NB4 (cell line): ENCODE measurements at regions not wholly inside any gene's neighbourhood (a gene's known extent, or its start where the extent isn't known, plus 50 kb on each side); places are given as distances from the start of the nearest gene placed in this dataset.
"Not testable (repeated sequence)": the region's sequence is repeated elsewhere in the genome, so short reads cannot be mapped to it uniquely, and the experiment has no call there.

Experiments
- DNase-seq: peaks from one replicate; pipeline ENCODE4 v3.0.0; 2010; ENCODE audit warnings: low read depth
- H3K4me3 ChIP-seq: one replicate; pipeline ENCODE4 v1.5.1; 2011; ENCODE audit warnings: mild to moderate bottlenecking, low read depth, low read length, moderate library complexity
- CTCF ChIP-seq: IDR thresholded peaks from one replicate; pipeline ENCODE4 v1.5.1; 2012; ENCODE audit warnings: low read depth, low read length
- MYC ChIP-seq: IDR thresholded peaks from 2 replicates; pipeline ENCODE4 v1.6.1; 2011; ENCODE audit warnings: low read depth, low read length
- POLR2A ChIP-seq: IDR thresholded peaks from 2 replicates; pipeline ENCODE4 v1.6.1; 2011; ENCODE audit warnings: mild to moderate bottlenecking; ENCODE audit not compliant: insufficient read length; ENCODE audit errors: extremely low read depth
- TF ChIP-seq, protein P1 (sequence below): IDR thresholded peaks from 2 replicates; pipeline ENCODE4 v1.6.1; 2011; ENCODE audit warnings: low read depth, low read length

DNA sequence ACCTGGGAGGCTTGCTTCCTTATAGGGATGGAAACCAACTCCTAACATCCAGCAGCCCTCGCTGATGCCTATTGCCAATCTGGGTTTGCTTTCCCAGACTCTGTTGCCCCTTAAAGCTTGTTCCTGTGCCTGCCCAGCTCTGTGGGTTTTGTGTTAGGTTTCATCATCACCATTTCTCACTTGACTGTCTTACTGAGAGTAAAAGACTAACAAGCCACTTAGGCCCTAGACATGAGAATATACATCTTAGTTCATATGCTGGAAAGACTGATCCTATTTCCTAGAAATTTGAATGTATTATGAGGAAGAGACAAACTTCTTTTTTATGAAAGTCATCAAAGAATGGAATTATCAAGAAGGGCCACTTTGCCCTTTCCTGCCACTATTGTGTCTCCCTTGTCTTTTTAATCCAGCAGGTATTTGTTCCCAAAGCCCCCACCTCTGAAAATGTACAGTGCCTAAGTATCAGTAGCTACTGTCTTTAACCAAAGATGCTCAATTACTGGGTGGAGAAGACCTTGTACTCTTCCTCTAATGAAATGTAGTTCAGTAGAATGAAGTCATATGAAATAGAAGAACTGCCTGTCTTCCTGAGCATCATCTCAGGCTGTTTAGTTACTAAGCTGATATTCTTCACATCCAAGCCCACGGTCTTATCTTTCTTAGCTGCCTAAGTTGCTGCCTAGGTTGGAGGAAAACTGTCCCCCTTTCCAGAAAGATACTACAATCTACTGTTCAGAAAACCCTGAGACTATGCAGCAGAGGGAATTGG, 59.8 kb upstream of the ZPLD1 start:
- H3K4me3 ChIP-seq = no peak overlapping the region
- DNase-seq = peak; percentile 12
- TF ChIP-seq, protein P1, sequence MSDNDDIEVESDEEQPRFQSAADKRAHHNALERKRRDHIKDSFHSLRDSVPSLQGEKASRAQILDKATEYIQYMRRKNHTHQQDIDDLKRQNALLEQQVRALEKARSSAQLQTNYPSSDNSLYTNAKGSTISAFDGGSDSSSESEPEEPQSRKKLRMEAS = no peak
- no peak for TF ChIP-seq MYC
- TF ChIP-seq CTCF = no peak
- TF ChIP-seq POLR2A = no peak

DNA sequence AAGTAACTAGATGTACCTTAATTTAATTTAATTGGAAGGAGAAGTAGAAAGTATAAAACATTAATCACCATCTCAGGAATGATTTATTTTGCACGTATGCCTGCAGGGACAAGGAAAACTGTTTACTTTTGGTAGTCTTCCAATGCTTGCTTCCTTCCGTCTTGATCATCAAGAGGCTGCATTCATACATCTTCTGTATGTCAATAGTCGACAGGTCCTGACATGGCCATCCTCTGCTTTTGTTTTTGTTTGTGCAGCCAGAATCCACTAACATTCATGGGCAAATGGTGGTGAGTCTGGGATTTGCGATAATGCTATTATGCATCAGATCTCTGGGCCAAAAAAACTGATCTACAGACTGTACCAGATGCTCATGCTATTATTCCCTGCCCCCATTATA, 56.6 kb upstream of the ZPLD1 start:
- no peak for DNase-seq
- TF ChIP-seq POLR2A = no peak
- TF ChIP-seq MYC = no peak
- TF ChIP-seq, protein P1 = no peak
- TF ChIP-seq CTCF = no peak
- no peak overlapping the region for H3K4me3 ChIP-seq

DNA sequence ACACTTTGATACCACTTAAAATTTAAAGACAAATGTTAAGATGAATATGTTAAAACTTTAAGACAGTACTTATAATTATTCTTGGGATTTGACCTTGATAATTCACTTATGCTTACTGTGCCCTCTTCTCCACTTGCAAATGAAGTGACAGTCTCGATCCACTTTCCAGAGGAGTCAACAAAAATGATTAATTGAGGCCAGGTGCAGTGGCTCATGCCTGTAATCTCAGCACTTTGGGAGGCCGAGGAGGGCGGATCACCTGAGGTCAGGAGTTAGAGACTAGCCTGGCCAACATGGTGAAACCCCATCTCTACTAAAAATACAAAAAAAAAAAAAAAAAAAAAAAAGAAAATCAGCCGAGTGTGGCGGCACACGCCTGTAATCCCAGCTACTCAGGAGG, 52.6 kb upstream of the ZPLD1 start:
- not testable (repeated sequence) for H3K4me3 ChIP-seq, DNase-seq
